ENCODE measurements at regions not wholly inside any gene's neighbourhood (a gene's known extent, or its start where the extent isn't known, plus 50 kb on each side); places are given as distances from the start of the nearest gene placed in this dataset.

- no peak for TF ChIP-seq CTCF (IDR thresholded peaks at IDR 0.05; ENCODE audit: insufficient read depth, low read length, severe bottlenecking)
- H3K4me3 ChIP-seq (ENCODE audit: low read depth, low read length): no peak overlapping the region
- H3K27me3 ChIP-seq (ENCODE audit: control insufficient read depth, insufficient read depth, low read length): no peaks in the 10 kb centered on the region
- no peak for DNase-seq (ENCODE audit: low read depth)
- no peaks in the 10 kb centered on the region for H3K36me3 ChIP-seq (ENCODE audit: control insufficient read depth, insufficient read depth, low read length)
- no peak for FAIRE-seq
Measured at GRCh38 chr18:4511166-4511565, 56.1 kb upstream of the DLGAP1 start.

GRCh38 chr18:4510711-4511110 lies 55.6 kb upstream of the DLGAP1 start:
- Histone ChIP-seq H3K4me3 (ENCODE audit: low read depth, low read length) (no peak overlapping the region), H3K27me3 (ENCODE audit: control insufficient read depth, insufficient read depth, low read length) (no peaks in the 10 kb centered on the region), H3K36me3 (ENCODE audit: control insufficient read depth, insufficient read depth, low read length) (no peaks in the 10 kb centered on the region)
- no peak for TF ChIP-seq CTCF (IDR thresholded peaks at IDR 0.05; ENCODE audit: insufficient read depth, low read length, severe bottlenecking)
- DNase-seq (ENCODE audit: low read depth) (no peak), FAIRE-seq (peak; percentile 85)

GRCh38 chr18:4510160-4510559 lies 55.1 kb upstream of the DLGAP1 start:
- TF ChIP-seq CTCF (IDR thresholded peaks at IDR 0.05; ENCODE audit: insufficient read depth, low read length, severe bottlenecking): no peak
- FAIRE-seq: no peak
- Histone ChIP-seq H3K36me3 (ENCODE audit: control insufficient read depth, insufficient read depth, low read length) (no peaks in the 10 kb centered on the region), H3K4me3 (ENCODE audit: low read depth, low read length) (no peak overlapping the region), H3K27me3 (ENCODE audit: control insufficient read depth, insufficient read depth, low read length) (no peaks in the 10 kb centered on the region)
- no peak for DNase-seq (ENCODE audit: low read depth)
